HG03520 (cell line): ENCODE measurements at regions not wholly inside any gene's neighbourhood (a gene's known extent, or its start where the extent isn't known, plus 50 kb on each side); places are given as distances from the start of the nearest gene placed in this dataset.
"Not testable (repeated sequence)": the region's sequence is repeated elsewhere in the genome, so short reads cannot be mapped to it uniquely, and the experiment has no call there.

ENCODE experiments used
- ATAC-seq: cut with Tn5 transposase; IDR thresholded peaks from one replicate; pipeline ENCODE4 v1.9.1; 2021; ENCODE audit warnings: mild to moderate bottlenecking, moderate library complexity; ENCODE audit not compliant: unreplicated experiment

DNA sequence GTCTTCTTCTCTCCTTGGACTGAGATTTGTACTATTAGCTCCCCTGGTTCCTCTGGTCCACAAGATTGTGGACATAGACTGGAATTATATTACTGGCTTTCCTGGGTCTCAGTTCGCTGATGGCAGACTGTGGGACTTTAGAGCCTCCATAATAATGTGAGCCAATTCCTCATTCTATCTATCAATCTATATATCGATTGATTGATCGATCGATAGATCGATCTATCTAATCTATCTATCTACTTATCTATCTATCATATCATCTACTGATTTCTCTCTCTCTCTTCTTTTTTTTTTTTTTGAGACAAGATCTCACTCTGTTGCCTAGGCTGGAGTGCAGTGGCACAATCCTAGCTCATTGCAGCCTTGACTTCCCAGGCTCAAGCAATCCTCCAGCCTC, 51.5 kb upstream of the DDR1 start:
- no peak for ATAC-seq

DNA sequence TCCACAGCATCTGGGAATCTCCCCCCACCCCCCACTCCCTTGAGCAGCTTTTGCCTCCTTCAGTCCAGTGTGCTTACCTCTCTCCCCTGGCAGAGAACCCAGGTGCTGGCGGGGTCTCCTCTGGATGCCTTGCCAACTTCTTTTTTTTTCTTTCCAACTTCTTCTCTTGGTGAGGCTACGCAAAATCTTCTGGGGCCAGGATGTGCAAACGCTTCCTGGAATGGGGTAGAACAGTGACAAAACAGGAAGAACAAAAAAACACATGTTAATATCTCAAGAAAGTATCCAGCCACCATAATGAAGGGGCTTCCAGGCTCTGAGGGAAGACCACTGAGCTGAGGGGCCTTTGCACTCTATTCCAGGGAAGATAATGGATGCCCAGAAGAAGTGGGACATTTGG, 53.9 kb upstream of the DDR1 start:
- ATAC-seq = no peak

DNA sequence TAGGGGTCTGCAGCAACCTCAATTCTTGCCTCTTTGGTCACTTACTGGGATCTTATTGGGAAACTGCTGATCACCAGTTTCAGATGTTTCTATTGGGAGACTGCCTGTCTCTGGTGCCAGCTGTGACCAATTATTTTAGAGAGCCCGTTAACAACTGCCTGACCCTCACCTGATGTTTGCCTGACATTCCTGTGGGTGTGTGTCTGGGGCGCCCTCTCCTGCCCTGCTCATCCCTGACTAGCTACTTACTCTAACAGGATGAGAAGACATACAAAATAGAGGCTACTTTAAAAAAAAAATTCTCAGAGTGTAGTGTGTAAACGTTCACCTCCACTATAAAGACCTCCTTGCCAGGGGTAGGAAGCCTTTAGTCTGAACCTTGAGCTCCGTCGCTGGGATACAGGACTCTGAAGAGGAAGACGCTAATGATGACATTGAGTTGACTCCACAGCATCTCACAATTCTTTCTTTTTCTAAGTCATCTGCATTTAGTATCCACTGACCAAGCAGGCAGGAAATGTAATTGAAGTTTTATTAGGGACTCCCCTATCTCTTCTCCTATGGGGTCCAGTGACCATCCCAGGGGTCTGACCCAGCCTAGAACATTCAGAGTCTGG, 54.6 kb upstream of the DDR1 start:
- no peak for ATAC-seq

DNA sequence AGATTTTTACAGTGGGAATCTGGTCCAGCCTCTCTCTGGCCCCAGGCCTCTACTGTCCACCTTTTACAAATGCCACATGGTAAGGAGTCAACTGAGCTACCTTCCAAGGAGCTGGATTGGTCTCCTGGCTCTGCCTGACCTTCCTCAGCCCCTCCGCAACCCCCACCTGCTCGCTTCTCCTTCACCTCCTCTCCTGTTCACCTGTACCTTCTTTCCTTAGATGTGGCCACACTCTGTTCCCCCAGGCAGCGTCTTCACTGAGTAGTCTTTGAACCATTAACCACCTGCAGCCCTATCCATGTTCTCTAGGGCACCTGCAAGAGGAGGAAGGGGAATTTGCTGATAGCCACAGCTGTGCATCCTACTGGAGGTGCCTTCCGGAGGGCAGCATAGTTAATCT, 55.3 kb upstream of the DDR1 start:
- no peak for ATAC-seq

DNA sequence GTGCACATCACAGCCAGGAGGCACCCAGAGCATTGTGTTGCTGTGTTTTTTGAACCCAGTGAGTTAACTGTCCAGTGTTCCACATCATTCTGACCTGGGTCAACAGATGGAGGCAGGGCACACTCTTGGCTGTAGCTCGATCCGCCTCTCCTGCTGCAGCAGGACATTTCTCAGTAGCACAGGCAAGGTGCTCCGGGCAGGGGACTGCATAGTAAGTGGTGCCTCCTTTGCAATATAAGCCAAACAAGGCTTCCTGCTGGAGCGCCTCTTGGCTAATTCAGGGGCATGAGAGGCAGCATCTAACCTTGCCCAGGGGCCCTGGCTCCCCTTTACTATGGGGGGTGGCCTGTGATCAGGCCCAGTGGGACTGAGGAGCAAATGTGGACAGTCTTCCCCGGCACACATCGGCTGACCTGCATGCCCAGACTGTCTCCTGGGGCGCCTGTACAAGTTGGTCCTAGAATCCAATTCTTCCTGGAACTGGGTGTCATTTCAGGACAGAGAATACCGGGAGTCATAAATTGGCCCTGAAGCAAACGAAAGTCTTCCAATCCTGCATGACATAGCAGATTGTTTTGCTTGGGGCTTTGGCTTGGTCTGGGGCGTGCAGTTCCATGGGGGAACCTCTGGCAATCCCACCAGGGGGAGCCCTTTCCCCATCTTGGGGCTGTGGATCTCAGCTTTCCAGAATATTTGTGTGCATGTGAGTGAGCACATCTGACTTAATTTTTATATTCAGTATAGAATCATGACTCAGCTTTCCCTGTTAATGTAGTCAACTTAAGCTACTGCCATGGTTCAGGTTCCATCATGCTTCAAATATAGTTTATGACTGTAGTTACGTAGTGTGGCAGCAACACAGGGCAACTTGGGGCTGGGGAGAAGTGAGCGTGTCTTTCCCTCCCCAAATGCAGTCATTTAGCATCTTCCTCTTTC, 56.0 kb upstream of the DDR1 start:
- no peak for ATAC-seq

DNA sequence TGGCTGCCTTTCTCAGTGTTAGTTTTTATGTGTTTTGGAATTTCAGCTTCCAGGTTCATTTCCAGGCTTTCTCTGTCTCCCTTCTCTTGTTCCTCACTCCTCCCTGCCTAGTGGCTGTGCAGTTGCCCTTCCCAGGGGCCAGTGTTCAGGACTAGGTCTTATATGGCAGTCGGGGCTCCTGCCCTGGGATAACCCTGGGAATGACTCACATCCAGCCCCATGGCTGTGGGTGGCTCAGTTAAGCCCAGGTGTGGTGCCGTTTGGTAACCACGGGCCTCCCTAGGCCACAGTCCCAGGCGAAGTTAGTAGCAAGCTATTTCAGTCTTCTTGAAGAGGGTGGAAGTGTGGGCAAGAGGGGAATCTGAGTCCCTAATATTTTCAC, 57.4 kb upstream of the DDR1 start:
- ATAC-seq = no peak

DNA sequence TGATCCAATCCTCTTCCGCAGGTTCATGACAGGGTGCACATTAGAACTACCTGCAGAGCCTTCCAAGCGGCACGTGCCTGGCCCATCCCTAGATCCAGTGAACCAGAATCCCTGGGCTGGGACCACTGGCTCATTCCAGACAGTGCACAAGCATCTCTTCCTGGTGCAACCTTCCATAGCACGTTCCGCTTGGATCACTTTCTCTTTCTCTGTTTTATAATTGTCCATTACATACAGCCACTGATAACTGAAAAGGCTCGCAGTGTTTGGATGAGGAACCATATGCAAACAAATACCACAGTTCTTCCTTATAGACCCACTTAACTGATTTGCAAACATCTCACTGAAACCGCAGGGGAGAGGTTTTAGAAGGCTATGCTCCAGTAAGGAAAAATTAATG, 59.6 kb upstream of the DDR1 start:
- ATAC-seq = no peak

DNA sequence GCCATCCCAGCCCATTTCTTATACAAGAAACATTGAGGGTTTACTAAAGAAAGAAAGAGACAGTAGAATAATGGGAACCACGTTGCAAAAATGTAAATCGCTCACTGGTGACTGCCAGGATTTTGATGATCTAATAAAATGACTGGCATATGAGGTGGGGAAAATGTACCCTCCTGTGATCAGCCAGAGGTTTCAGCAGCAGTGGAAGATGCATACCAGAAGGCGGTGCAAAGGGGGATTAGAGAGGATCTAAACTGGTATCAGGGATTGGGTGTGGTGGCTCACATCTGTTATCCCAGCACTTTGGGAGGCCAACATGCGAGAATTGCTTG, 60.8 kb upstream of the DDR1 start:
- ATAC-seq = no peak

DNA sequence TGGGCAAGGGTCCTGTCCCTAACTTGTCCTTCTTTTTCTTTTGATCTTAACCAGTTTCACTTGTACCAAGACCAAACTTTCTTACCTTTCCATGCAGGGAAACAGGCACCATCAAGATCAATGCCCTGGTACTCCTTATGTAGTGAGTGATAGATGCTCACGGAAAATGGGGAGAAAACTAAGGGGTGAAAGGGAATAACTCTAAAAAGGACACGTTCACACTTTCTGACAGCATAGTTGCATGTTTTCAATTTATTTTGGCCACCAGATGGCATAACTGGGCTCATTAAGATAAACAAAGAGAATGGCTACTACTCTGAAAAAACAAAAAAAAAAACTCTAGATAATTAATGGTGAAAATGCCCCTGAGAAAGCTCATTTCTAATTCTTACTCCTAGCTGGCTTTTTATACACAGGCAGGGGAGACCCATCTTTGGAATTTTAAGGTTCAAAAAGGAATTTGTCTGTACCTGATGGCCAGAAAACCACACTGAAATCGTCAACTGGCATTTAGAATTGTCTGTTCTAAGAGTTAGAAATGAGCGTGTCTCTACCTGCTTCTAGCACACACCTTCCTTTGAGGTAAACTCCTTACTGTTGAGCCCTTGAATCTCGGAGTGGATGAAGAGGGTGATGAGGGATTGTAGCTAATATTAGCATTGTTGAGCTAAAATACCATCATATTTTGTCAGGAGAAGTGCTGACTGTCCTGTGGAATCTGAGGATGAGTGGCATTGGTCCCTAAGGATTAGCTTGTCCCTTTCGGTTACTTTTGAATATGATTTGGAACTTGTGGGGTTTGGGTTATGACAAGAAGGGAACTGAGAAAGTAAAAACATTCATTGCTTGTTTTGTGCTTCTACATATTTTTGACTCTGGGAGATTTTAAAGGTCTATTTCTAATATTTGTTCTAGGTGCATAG, 62.2 kb upstream of the DDR1 start:
- no peak for ATAC-seq

DNA sequence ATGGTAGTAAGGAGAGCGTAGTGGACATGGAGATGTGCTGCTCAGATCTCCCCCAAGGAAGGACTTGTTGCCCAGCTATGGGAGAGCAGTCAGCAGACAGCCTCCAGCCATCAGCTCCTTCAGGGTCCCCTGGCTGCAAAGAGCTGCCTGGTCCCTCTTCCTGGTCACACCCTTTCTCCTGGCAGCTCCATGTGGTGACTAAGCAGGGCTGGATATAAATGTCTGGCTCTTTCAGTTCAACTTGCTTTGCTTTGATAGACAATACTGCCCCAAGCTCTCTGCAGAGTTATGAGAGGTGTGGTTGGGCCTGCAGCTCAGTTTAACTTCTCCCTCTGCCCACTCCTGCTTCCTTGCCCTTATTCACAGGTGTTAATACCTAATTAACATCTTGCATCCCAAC, 64.1 kb upstream of the DDR1 start:
- ATAC-seq = no peak

DNA sequence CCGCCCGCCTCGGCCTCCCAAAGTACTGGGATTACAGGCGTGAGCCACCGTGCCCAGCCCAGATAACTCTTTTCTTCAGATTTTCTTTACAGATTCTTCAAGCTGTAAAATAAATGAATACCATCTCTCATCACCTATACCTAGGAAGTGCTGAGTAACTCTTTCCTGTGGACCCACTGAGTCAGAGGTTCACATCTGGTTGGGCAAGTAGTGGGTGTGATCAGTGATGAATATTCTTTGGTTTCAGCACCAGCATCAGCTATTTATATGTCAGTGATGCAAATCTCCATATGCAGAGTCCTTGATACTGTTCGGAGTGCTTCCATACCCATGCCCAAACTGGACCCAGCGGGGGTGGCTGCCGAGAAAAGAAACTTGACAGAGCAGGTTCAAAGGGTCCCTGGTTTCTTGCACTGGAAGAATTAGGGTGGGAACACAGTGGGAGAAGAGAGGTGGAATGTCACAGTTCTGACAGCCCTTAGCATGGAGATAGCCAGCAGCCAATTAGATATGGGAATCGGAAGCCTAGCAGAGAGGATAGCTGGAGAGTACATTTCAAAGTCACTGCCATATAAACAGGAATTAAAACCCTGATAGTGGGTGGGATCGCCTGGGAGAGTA, 64.9 kb upstream of the DDR1 start:
- ATAC-seq = no peak

DNA sequence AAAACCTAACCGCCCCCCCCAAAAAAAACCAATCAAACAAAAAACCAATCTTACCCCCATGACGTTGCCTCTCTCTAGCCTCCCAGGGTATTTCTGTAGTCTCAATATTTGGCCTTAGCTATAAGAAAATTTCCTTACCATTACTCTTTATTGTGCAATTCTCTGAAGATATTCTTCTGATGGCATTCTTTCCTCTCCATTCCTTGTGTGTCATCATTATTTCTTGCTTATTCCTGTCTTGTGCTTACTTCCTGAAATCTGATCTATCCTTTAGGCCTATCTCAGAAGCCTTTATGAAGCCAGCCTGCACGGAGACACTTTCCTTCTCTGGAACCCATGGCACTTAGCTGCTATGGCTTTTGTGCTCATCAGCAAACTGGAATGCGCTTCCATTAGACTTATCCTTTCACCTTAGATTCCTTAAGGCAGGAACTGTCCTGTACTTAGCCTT, 65.9 kb upstream of the DDR1 start:
- no peak for ATAC-seq

DNA sequence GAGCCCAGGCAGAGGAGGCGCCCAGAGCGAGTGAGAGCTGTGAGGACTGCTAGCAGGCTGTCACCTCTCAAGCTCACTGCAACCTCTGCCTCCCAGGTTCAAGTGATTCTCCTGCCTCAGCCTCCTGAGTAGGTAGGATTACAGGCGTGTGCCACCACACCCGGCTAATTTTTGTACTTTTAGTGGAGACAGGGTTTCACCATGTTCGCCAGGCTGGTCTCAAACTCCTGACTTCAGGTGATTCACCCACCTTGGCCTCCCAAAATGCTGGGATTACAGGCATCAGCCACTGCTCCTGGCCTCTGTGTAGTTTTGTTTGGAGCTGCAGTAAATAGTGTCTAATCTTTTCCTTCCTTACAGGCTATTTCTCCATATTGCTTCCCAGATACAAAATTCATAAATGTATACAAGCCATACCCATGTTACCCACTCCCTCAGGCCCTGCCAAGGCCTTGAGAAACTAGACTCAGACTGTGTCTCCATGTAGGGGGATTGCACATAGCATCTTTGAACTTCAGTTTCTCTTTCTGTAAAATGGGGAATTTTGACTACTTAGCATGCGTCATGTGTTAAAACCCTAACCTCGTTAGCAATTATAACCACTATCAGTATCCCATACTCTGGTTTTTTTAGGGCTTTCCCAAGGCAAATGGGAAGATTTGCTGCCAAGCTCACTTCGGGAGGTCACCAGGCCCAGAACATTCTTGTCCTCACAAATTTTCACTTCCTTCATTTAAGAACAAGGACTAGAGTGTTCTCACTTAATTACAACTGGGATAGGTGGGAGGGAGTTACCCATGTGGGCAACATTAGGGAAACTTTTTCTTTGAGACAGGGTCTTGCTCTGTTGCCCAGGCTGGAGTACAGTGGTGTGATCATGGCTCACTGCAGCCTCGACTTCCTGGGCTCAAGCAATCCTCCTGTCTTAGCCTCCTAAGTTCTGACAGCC, 67.3 kb upstream of the DDR1 start:
- ATAC-seq = no peak

DNA sequence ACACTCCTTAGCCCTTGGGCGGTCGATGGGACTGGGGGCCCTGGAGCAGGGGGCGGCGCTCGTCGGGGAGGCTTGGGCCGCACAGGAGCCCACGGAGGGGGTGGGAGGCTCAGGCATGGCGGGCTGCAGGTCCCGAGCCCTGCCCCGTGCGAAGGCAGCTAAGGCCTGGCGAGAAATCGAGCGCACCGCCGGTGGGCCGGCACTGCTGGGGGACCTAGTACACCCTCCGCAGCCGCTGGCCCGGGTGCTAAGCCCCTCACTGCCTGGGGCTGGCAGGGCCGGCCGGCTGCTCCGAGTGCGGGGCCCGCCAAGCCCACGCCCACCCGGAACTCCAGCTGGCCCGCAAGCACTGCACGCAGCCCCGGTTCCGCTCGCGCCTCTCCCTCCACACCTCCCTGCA, 68.0 kb upstream of the DDR1 start:
- ATAC-seq = not testable (repeated sequence)

DNA sequence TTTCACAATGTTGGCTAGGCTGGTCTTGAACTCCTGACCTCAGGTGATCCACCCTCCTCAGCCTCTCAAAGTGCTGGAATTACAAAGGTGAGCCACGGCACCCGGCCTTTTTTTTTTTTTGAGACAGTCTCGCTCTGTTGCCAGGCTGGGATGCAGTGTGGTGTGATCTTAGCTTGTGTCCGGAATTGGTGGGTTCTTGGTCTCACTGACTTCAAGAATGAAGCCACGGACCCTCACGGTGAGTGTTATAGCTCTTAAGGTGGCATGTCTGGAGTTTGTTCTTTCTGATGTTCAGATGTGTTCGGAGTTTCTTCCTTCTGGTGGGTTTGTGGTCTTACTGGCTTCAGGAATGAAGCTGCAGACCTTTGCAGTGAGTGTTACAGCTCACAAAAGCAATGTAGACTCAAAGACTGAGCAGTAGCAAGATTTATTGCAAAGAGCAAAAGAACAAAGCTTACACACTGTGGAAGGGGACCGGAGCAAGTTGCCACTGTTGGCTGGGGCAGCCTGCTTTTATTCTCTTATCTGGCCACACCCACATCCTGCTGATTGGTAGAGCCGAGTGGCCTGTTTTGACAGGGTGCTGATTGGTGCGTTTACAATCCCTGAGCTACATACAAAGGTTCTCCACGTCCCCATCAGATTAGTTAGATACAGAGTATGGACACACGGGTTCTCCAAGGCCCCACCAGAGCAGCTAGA, 69.1 kb upstream of the DDR1 start:
- ATAC-seq = not testable (repeated sequence)

DNA sequence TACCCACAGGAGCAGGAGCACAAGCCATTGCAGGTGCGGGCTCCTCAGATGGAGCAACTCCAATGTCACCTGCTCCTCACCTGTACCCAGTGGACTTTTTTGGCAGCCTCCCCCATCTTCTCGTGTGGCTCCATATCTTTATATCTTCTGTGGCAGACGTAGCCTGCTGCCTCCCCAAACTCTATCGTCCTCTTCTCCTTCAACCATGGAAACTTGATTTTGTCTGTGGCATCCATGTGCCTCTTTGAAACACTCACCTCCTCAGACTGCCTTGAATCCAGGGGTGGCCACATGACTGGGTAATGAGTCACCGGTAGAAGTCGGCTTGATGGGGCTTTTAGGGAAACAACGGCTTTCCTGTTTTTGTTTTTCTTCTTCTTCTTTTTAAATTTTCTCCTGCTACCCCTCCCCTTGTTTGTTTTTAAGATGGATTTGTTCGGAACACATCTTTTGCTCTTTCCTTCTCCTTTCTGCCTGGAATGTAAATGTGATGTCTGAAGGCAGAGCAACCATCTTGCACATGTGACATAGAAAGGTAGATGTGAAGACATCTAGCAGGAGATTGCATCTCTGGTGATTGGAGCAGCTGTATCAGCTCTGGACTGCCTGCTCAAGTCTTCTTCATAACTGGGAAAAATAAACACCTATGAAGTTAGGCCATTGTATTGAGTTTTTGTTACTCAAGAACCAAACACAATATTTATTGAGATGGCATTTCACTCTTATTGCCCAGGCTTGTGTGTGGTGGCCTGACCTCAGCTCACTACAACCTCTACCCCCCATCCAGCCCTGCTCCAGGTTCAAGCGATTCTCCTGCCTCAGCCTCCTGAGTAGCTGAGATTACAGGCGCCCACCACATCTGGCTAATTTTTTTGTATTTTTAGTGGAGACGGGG, 69.9 kb upstream of the DDR1 start:
- no peak for ATAC-seq

DNA sequence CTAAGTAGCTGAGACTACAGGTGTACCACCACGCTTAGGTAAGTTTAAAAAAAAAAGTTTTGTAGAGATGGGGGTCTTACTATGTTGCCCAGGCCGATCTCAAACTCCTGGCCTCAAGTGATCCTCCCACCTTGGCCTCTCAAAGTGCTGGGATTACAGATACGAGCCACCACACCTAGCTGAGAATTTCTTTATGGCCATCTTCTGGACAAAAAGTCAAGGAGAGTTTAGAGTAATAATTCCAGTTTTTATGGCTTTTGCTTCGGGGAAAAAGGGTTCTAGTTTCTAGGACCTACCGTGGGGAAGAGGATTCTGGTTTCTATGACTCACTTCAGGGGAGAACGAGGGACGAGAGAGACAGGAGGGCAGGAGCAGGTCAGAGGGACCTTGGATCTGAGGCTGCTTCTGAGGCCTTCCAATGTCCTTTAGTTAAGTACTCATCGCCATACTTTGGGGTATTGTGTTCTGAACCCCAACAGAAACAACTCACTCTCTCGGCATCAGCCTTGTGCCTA, 69.3 kb upstream of the IER3 start:
- no peak for ATAC-seq

DNA sequence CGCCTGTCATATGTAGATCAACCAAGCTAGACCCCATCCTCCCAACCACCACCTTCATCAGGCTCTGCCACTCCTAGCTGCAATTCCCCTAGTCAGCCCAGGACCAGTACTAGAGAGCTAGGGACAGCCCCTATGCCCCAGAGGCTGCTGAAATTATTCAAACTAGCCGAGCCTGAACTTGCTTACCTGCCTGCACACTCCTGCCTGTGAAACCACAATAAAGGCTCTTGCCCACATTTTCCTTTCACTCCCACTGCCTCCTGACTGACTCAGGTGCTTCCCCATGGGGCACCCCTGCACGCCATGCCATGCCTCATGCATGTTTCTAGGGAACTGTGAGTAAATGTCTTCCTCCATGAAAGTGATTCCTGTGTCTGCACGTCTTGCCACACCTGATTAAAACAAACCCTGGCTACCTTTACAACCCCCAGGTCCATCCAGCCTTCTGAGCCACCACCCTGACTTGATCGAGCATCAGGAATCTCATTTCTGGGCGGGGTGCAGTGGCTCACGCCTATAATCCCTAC, 66.5 kb upstream of the IER3 start:
- peak; percentile 71 for ATAC-seq
